SKM-1 (cell line): ENCODE measurements at regions not wholly inside any gene's neighbourhood (a gene's known extent, or its start where the extent isn't known, plus 50 kb on each side); places are given as distances from the start of the nearest gene placed in this dataset.

Experiments
- DNase-seq: peaks from one replicate; lab custom pipeline; 2025; ENCODE audit not compliant: unreplicated experiment; lab: John Stamatoyannopoulos, UW

DNA sequence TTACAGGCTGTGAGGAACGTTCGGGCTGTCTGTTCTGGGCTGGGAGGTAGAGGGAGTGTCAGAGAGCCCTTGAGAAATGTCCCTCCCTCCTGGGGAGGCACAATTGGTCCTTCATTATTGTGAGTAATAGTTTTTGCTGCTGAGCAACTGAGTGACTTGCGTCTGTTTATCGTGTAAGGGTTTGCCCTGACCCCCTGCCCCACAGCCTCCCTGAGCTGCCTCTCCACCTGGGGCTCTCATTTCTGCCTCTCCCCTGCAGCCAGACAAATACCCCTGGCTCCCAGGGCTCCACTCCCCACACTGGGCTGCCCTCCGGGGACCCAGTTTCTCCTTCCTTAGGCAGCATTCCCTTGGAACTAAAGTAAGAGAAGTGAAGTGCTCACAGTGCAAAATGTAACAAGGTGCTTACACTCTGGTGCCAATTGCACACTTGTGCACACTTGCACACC lies 174.9 kb upstream of the MVB12B start:
- no peak for DNase-seq

DNA sequence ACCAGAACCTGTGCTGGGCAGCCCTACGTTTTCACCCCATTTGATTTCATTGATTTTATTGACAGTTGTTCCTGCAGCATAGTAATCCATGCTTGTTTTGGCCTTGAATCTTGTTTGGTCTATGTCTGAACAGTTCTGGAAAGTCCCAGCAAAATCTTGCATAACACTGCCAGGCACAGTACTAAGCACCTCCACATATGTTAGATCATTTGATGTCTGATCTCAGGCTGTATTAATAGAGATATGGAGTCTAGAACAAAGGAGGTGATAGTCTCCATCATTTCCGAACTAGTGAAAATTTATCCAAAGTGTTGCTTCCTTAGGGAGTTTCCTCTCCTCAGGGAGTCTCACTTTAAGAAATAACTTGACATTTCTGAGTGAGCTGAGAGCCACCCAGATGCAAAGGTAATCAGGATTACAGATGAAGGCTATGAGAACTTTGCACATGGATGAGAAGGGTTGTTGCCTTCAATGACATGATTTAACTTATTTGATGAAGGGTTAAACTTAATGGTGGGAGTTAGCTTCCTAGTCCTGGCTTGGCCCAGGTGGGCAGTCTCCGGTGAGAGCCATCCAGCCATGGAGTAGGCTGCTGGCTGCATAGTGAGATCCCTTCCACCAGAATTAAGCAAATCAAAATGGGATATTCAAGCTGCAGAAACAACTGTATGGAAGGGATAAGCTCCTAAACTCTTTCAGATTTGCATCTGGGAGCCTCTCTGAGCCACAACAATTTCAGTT lies 173.8 kb upstream of the MVB12B start:
- no peak for DNase-seq

GRCh38 chr9:126153382-126153781 lies 173.2 kb upstream of the MVB12B start:
- DNase-seq = no peak

- no peak for DNase-seq
These were observed 172.3 kb upstream of the MVB12B start for GRCh38 chr9:126154182-126154827.

DNA sequence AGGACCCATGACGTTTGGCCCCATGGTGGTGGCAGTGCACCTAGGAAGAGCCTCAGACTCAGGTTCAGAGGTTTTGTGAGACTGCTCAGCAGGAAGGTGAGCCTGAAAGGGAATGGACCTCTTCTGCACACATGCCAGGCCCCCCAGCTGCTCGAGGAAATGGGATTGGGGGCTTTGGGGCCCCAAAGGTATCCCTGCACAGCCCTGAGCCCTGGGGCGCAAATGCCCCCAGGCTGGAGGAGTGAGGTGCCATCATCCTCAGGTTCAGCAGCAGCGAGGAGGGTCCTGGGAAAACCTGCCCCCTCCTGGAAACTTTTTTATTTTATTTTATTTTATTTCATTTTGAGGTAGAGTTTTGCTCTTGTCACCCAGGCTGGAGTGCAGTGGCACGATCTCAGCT lies 171.8 kb upstream of the MVB12B start:
- DNase-seq = no peak

GRCh38 chr9:126155756-126156664 lies 170.6 kb upstream of the MVB12B start:
- DNase-seq = no peak

DNA sequence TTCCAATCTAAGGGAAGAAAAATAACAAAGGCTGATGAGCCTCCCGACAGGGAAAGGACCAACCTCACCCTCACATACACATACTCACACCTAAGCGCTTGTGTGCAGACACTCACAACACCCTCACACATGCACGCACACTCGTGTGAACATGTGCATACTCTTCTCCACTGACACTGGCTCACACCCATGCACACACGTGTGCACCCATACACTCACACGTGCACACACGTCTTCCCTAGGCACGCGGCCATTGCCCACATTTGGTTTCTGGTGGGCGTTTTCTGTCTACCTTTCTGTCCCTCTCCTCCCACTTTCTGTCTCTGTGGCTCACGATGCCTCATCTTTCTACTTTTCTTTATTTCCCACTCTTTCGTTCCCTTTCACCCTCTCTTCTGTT lies 169.7 kb upstream of the MVB12B start:
- no peak for DNase-seq

DNA sequence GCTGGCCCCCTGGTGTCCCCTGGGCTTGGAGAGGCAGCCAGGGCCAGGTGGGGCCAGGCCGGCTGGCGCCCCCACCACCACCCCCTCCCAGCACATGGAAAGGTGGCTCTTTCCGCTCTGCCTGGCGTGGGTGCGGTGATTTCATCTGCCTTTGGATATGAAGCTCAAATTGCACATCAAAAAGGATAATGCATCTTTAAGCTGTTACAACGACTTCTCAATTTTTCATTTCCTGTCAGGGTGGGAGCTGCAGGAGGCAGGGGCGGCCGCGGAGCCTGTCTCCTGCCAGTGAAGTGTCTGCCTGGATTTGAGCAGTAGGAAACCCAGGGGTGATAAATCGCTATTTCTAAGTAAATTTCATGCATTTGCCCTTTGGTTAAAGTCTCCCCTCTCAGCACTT lies 169.2 kb upstream of the MVB12B start:
- DNase-seq = no peak

DNA sequence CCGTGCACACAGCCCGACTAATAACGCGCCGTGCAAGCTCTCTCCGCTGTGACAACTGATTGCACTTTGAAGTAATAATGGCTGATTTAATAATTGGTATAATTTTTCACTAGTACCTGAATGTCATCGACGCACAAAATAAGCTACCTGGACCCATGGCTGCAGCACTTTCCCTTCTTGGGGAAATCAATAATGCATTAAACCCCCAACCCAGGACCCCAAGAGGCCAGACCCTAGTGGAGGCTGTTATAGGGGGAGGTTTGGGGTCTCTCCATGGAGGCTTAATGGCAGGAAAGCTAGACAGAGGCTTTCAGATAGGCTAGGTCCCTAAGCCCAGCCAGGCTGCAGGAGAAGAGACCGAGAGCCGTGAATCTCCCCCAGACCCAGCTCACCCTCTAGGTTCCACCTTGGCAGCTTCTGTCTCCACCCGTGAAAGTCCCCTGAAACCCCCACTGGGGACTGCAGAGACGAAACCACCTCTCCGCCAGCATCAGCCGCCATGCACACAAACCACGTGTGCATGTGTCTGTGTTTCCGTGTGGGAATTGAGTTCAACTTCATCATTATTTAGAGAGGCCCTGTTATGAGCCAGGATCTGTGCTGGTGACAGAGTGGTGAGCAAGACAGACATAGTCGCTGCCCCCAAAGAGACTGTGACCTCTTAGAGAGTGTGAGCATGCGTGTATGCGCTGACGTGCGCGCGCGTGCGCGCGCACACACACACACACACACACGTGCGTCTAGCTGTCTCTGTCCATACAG lies 168.6 kb upstream of the MVB12B start:
- no peak for DNase-seq

DNA sequence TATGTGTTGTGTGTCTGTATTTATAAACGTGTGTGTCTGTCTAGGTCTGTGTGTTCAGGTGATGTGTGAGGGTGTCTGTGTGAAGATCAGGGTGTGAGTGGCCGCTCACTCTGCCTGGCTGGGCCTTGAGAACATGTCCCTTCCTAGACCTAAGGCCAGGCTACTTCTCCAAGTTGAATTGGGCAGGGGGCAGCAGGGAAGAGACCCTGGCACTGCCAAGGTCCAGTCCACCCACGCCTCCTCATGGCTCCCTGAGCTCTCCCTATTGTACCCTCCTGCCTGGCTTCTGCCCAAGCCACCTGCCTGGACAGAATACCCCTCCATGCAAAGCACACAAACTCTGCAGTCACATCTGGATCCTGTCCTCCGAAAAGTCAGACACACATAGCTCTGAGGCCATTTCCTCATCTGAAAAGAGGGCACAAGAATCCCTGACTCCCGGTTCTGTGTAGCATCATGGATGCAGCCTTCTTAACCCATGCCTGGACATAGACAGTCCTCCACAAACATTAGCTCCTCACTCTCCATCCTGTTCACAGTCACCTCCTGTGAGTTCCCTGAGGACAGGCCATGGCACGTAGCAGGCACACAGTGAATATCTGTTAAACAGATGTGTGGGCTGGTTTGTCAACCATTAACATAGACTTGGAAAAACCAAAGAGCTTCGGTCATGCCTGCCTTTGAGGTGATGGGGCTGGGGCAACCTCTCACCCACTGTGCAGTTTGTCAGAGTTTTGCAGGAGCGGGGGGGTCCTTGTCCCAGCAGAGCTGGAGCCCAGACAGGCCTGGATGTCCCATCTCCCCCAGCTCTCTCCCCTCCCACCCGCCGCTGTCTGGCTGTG lies 167.8 kb upstream of the MVB12B start:
- DNase-seq = no peak

DNA sequence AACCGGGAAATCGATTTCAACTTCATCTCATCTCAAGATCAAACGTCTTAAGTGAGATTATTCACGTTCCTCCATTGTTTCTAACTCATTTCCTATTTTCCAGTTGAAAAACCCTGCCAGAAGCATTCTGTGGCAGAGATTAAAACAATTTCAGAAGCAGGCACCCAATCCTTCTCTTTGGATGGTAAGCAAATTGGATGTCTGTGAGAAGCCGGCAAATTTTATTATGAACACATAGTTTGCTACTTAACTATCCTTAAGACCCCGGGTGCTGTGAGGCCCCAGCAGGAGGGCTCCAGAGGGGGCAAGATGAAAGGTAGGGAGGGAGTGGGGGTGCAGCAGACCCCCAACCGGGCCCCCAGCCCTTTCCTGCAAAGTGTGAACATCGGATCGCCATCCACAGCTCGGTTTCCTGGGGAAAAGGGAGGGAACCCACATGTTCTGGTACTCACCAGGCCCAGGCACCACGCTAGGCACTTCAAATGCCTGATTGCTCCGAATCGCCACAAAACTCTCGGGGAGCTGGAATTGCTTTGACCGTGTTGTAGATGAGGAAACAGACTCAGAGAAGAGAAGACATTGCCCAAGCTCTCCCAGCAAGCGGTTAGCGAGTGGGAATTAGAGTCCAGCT lies 167.1 kb upstream of the MVB12B start:
- DNase-seq = no peak

- no peak for DNase-seq
These were observed 166.4 kb upstream of the MVB12B start for GRCh38 chr9:126160067-126160853.

GRCh38 chr9:126160854-126161329 lies 165.7 kb upstream of the MVB12B start:
- DNase-seq = no peak

DNA sequence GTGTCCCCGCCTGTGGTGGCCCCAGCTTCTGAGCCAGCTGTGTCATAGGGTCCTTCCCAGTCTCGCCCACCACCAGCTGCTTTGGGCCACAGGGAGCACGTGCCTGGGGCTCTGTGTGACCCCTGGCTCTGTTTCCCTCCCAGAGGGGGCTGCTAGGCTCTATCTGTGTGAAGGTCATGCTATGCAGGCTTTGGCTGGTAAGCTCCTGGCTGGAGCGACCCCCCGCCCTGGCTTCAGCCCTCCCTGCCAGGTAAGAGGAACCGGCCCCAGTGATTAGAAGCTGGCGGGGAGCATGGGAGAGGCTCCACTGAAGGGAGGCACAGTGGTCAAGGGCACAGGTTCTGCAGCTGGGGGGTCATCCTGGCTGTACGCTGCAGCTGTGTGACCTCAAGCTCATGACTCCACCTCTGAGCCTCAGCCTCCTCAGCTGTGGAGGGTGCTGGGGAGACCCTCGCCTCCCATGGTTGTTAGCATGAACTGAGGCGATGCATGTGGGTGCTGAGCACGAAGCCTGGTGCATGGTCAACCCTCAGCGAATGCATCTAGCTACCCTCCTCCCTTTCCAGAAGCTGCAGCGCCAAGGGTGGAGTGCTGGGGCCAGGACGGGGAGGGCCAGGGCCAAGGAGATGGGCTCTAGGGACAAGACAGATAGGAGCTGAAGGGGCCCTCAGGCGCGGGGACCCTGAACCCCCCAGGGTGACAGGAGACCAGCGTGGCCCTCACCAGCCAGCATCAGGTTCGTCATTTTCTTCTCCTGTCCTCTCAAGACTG lies 163.8 kb upstream of the MVB12B start:
- no peak for DNase-seq

DNA sequence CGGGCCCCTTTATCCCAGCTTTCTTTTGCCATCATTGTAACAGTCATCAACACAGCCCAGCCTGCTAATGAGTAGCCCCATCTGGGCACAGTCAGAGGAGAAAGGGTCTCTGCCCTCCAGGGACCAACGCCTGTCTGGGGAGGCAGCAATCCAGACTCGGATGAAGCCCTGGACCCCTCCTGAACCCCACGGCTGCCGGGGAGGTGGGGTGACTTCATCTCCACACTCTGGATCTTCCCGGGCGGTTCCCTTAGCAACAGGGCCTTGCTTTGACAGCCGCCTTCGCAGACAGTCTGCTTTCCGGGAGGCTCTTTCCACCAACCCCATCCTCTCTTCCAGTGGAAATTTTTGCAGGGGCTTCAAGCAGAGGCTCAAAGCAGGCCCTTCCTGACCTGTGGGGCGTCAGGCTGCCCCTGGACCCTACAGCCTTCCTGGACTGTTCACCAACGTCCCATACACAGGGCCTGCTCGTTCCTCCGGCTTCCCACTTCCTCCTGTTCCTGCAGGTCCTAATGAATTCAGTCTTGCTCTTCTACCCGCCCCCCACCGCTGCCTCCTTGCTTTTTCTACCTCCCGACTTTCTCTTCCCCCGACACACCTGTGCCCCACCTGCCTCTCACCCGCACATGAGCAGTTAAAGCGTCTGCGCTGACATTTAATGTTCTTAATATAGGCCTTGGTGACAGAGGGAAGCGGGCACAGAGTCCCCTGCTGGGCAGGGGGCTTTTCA lies 161.7 kb upstream of the MVB12B start:
- DNase-seq = no peak

DNA sequence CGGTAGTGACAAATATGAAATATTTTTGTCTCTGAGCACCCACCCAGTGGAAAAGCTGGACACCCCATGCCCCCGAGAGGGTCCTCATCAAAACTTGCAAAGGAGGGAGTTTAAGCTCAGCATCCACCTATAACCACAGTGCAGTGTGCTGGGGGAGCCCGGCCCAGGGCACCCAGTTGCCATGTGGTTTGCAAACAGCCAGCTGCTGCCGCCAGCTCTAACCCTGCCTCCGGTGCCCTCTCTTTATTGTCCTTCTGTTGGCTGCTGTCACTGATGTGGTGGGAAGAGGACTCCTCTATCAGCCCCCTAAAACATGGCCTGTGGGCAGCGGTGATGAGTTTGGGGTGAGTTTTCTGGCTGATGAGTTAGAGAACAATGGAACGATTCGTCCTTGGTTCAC lies 160.9 kb upstream of the MVB12B start:
- no peak for DNase-seq

GRCh38 chr9:126166291-126166690 lies 160.3 kb upstream of the MVB12B start:
- DNase-seq = no peak
